SK-N-SH treated with all-trans-retinoic acid at 6 μM for 48 hours (cell line): ENCODE measurements at regions not wholly inside any gene's neighbourhood (a gene's known extent, or its start where the extent isn't known, plus 50 kb on each side); places are given as distances from the start of the nearest gene placed in this dataset.

ENCODE experiments used
- ATAC-seq: fragments of 200-7000 bp; cut with Tn5 transposase; 3 replicates; pipeline ENCODE4 v1.9.1; 2020; ENCODE audit warnings: mild to moderate bottlenecking, moderate library complexity
- ARNTL ChIP-seq: fragments of 450-650 bp; formaldehyde crosslinking; IDR thresholded peaks from 2 replicates; pipeline ENCODE4 v1.5.0; 2020; ENCODE audit warnings: low read depth, mild to moderate bottlenecking, moderate library complexity, borderline replicate concordance
- BACH2 ChIP-seq: fragments of 250-450 bp; sonication (Bioruptor Pico); IDR thresholded peaks from 2 replicates; pipeline ENCODE4 v1.9.0; 2021; ENCODE audit warnings: mild to moderate bottlenecking, borderline replicate concordance
- CSDC2 ChIP-seq: fragments of 250-450 bp; sonication (Bioruptor Pico); IDR thresholded peaks from 2 replicates; pipeline ENCODE4 v1.5.0; 2020; ENCODE audit warnings: mild to moderate bottlenecking, moderate library complexity
- CSRNP3 ChIP-seq: fragments of 250-450 bp; sonication (Bioruptor Pico); IDR thresholded peaks from 2 replicates; pipeline ENCODE4 v1.5.1; 2021; ENCODE audit warnings: mild to moderate bottlenecking, moderate library complexity
- ESRRG ChIP-seq: fragments of 250-450 bp; sonication (Bioruptor Pico); IDR thresholded peaks from 2 replicates; pipeline ENCODE4 v1.6.1; 2021; ENCODE audit warnings: mild to moderate bottlenecking
- GLIS3 ChIP-seq: fragments of 250-450 bp; sonication (Bioruptor Pico); IDR thresholded peaks from 2 replicates; pipeline ENCODE4 v1.5.0; 2020; ENCODE audit warnings: mild to moderate bottlenecking, moderate library complexity
- ISL1 ChIP-seq: fragments of 250-450 bp; sonication (Bioruptor Pico); IDR thresholded peaks from 2 replicates; pipeline ENCODE4 v2.1.2; 2022; ENCODE audit warnings: mild to moderate bottlenecking, moderate library complexity
- OSR1 ChIP-seq: fragments of 250-450 bp; sonication (Bioruptor Pico); IDR thresholded peaks from 2 replicates; pipeline ENCODE4 v1.8.0; 2022; ENCODE audit warnings: moderate library complexity, mild to moderate bottlenecking, inconsistent platforms
- PPARA ChIP-seq: fragments of 250-450 bp; sonication (Bioruptor Pico); IDR thresholded peaks from 2 replicates; pipeline ENCODE4 v1.5.0; 2020; ENCODE audit warnings: mild to moderate bottlenecking, borderline replicate concordance
- RARB ChIP-seq: fragments of 250-450 bp; sonication (Bioruptor Pico); IDR thresholded peaks from 2 replicates; pipeline ENCODE4 v1.8.0; 2021; ENCODE audit warnings: mild to moderate bottlenecking, moderate library complexity
- SNAI2 ChIP-seq: fragments of 250-450 bp; sonication (Bioruptor Pico); IDR thresholded peaks from 2 replicates; pipeline ENCODE4 v1.5.0; 2020; ENCODE audit warnings: mild to moderate bottlenecking, moderate library complexity
- TCF4 ChIP-seq: fragments of 250-450 bp; sonication (Bioruptor Pico); IDR thresholded peaks from 2 replicates; pipeline ENCODE4 v1.8.0; 2021; ENCODE audit warnings: mild to moderate bottlenecking, moderate library complexity, borderline replicate concordance
- ZC3H10 ChIP-seq: fragments of 250-450 bp; sonication (Bioruptor Pico); IDR thresholded peaks from 2 replicates; pipeline ENCODE4 v1.5.1; 2021; ENCODE audit warnings: mild to moderate bottlenecking, moderate library complexity
- ZFP3 ChIP-seq: fragments of 250-450 bp; sonication (Bioruptor Pico); IDR thresholded peaks from 2 replicates; pipeline ENCODE4 v1.5.0; 2020; ENCODE audit warnings: mild to moderate bottlenecking, moderate library complexity
- ZFP30 ChIP-seq: fragments of 450-650 bp; formaldehyde crosslinking; IDR thresholded peaks from 2 replicates; pipeline ENCODE4 v1.5.0; 2022; ENCODE audit warnings: mild to moderate bottlenecking, moderate library complexity
- ZNF565 ChIP-seq: fragments of 450-650 bp; formaldehyde crosslinking; conservative IDR thresholded peaks from 2 replicates; pipeline ENCODE4 v1.5.0; 2020; ENCODE audit warnings: low read depth, mild to moderate bottlenecking, moderate library complexity
- ZNF70 ChIP-seq: fragments of 450-650 bp; formaldehyde crosslinking; IDR thresholded peaks from 2 replicates; pipeline ENCODE4 v1.5.0; 2020; ENCODE audit warnings: mild to moderate bottlenecking, moderate library complexity
- ZNF8 ChIP-seq: fragments of 450-650 bp; formaldehyde crosslinking; IDR thresholded peaks from 2 replicates; pipeline ENCODE4 v1.5.0; 2020; ENCODE audit warnings: mild to moderate bottlenecking, moderate library complexity
- TF ChIP-seq, protein P1 (sequence below): fragments of 250-450 bp; sonication (Bioruptor Pico); IDR thresholded peaks from 2 replicates; pipeline ENCODE4 v1.5.0; 2020; ENCODE audit warnings: mild to moderate bottlenecking, moderate library complexity
- TF ChIP-seq, protein P2 (sequence below): fragments of 250-450 bp; sonication (Bioruptor Pico); IDR thresholded peaks from 2 replicates; pipeline ENCODE4 v1.8.0; 2020; ENCODE audit warnings: mild to moderate bottlenecking, moderate library complexity, borderline replicate concordance
- TF ChIP-seq, protein P3 (sequence below): fragments of 250-450 bp; sonication (Bioruptor Pico); IDR thresholded peaks from 2 replicates; pipeline ENCODE4 v1.8.0; 2021; ENCODE audit warnings: low read depth, mild to moderate bottlenecking, moderate library complexity, borderline replicate concordance
- TF ChIP-seq, protein P4 (sequence below): fragments of 250-450 bp; sonication (Bioruptor Pico); IDR thresholded peaks from 2 replicates; pipeline ENCODE4 v1.5.1; 2020; ENCODE audit warnings: low read depth, mild to moderate bottlenecking, moderate library complexity

GRCh38 chr18:68555879-68556301 is 159.0 kb downstream of the TMX3 start (continued):
- TF ChIP-seq CSRNP3 (CRISPR knock-in tag), result no peak
- no peak for TF ChIP-seq RARB (CRISPR knock-in tag)
- TF ChIP-seq ISL1, result no peak
- TF ChIP-seq GLIS3, result no peak
- no peak for TF ChIP-seq TCF4

- no peak for TF ChIP-seq ESRRG (CRISPR knock-in tag)
- no peak for TF ChIP-seq ZNF70 (CRISPR knock-in tag)
- TF ChIP-seq, protein P1, sequence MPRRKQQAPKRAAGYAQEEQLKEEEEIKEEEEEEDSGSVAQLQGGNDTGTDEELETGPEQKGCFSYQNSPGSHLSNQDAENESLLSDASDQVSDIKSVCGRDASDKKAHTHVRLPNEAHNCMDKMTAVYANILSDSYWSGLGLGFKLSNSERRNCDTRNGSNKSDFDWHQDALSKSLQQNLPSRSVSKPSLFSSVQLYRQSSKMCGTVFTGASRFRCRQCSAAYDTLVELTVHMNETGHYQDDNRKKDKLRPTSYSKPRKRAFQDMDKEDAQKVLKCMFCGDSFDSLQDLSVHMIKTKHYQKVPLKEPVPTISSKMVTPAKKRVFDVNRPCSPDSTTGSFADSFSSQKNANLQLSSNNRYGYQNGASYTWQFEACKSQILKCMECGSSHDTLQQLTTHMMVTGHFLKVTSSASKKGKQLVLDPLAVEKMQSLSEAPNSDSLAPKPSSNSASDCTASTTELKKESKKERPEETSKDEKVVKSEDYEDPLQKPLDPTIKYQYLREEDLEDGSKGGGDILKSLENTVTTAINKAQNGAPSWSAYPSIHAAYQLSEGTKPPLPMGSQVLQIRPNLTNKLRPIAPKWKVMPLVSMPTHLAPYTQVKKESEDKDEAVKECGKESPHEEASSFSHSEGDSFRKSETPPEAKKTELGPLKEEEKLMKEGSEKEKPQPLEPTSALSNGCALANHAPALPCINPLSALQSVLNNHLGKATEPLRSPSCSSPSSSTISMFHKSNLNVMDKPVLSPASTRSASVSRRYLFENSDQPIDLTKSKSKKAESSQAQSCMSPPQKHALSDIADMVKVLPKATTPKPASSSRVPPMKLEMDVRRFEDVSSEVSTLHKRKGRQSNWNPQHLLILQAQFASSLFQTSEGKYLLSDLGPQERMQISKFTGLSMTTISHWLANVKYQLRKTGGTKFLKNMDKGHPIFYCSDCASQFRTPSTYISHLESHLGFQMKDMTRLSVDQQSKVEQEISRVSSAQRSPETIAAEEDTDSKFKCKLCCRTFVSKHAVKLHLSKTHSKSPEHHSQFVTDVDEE (CRISPR knock-in tag), result no peak
- TF ChIP-seq, protein P2, sequence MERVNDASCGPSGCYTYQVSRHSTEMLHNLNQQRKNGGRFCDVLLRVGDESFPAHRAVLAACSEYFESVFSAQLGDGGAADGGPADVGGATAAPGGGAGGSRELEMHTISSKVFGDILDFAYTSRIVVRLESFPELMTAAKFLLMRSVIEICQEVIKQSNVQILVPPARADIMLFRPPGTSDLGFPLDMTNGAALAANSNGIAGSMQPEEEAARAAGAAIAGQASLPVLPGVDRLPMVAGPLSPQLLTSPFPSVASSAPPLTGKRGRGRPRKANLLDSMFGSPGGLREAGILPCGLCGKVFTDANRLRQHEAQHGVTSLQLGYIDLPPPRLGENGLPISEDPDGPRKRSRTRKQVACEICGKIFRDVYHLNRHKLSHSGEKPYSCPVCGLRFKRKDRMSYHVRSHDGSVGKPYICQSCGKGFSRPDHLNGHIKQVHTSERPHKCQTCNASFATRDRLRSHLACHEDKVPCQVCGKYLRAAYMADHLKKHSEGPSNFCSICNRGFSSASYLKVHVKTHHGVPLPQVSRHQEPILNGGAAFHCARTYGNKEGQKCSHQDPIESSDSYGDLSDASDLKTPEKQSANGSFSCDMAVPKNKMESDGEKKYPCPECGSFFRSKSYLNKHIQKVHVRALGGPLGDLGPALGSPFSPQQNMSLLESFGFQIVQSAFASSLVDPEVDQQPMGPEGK (CRISPR knock-in tag), result no peak
- no peak for TF ChIP-seq ISL1
- TF ChIP-seq BACH2 (CRISPR knock-in tag), result no peak
- TF ChIP-seq CSDC2 (CRISPR knock-in tag), result no peak
- no peak for TF ChIP-seq ZNF565 (CRISPR knock-in tag)
- no peak for ATAC-seq
Measured at GRCh38 chr18:68548904-68549870, 165.7 kb downstream of the TMX3 start.

DNA sequence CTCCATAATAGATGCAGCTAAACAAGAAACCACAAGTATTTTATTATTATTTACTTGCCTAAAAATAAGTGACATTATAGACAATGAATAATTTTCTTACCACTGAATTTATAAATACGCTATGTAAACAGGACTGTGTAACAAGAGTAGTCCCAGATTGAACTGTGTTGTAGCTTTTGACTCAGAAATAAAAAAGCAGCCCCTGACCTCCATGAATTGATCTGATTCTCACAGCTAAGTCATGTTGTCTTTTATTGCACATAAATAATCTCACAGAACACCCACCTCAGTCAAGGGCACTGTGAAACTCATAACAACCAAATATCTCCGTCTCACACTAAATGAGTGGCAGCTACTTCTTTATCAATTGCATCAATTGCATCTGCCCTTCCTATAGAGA is 171.6 kb downstream of the TMX3 start:
- ATAC-seq, result no peak
- TF ChIP-seq ZC3H10 (CRISPR knock-in tag) (no peak), ZFP3 (no peak), PPARA (CRISPR knock-in tag) (no peak), ZNF70 (CRISPR knock-in tag) (no peak), ZNF8 (CRISPR knock-in tag) (no peak), TCF4 (no peak), ARNTL (no peak), ZNF565 (CRISPR knock-in tag) (no peak), ZFP30 (CRISPR knock-in tag) (no peak), OSR1 (no peak), CSRNP3 (CRISPR knock-in tag) (no peak), ESRRG (CRISPR knock-in tag) (no peak), RARB (CRISPR knock-in tag) (no peak), SNAI2 (CRISPR knock-in tag) (no peak), GLIS3 (no peak)
- TF ChIP-seq, protein P3, sequence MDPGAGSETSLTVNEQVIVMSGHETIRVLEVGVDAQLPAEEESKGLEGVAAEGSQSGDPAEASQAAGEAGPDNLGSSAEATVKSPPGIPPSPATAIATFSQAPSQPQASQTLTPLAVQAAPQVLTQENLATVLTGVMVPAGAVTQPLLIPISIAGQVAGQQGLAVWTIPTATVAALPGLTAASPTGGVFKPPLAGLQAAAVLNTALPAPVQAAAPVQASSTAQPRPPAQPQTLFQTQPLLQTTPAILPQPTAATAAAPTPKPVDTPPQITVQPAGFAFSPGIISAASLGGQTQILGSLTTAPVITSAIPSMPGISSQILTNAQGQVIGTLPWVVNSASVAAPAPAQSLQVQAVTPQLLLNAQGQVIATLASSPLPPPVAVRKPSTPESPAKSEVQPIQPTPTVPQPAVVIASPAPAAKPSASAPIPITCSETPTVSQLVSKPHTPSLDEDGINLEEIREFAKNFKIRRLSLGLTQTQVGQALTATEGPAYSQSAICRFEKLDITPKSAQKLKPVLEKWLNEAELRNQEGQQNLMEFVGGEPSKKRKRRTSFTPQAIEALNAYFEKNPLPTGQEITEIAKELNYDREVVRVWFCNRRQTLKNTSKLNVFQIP (CRISPR knock-in tag), result no peak
- TF ChIP-seq, protein P4, sequence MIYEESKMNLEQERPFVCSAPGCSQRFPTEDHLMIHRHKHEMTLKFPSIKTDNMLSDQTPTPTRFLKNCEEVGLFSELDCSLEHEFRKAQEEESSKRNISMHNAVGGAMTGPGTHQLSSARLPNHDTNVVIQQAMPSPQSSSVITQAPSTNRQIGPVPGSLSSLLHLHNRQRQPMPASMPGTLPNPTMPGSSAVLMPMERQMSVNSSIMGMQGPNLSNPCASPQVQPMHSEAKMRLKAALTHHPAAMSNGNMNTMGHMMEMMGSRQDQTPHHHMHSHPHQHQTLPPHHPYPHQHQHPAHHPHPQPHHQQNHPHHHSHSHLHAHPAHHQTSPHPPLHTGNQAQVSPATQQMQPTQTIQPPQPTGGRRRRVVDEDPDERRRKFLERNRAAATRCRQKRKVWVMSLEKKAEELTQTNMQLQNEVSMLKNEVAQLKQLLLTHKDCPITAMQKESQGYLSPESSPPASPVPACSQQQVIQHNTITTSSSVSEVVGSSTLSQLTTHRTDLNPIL (CRISPR knock-in tag), result no peak
- TF ChIP-seq, protein P1 (CRISPR knock-in tag), result no peak
